ENCODE measurements at regions not wholly inside any gene's neighbourhood (a gene's known extent, or its start where the extent isn't known, plus 50 kb on each side); places are given as distances from the start of the nearest gene placed in this dataset.

- TF ChIP-seq, protein P1, sequence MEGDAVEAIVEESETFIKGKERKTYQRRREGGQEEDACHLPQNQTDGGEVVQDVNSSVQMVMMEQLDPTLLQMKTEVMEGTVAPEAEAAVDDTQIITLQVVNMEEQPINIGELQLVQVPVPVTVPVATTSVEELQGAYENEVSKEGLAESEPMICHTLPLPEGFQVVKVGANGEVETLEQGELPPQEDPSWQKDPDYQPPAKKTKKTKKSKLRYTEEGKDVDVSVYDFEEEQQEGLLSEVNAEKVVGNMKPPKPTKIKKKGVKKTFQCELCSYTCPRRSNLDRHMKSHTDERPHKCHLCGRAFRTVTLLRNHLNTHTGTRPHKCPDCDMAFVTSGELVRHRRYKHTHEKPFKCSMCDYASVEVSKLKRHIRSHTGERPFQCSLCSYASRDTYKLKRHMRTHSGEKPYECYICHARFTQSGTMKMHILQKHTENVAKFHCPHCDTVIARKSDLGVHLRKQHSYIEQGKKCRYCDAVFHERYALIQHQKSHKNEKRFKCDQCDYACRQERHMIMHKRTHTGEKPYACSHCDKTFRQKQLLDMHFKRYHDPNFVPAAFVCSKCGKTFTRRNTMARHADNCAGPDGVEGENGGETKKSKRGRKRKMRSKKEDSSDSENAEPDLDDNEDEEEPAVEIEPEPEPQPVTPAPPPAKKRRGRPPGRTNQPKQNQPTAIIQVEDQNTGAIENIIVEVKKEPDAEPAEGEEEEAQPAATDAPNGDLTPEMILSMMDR (IDR thresholded peaks at IDR 0.05): no peak
- TF ChIP-seq POLR2AphosphoS5 (IDR thresholded peaks at IDR 0.05; ENCODE audit: low read depth, low read length): no peak
- TF ChIP-seq, protein P2, sequence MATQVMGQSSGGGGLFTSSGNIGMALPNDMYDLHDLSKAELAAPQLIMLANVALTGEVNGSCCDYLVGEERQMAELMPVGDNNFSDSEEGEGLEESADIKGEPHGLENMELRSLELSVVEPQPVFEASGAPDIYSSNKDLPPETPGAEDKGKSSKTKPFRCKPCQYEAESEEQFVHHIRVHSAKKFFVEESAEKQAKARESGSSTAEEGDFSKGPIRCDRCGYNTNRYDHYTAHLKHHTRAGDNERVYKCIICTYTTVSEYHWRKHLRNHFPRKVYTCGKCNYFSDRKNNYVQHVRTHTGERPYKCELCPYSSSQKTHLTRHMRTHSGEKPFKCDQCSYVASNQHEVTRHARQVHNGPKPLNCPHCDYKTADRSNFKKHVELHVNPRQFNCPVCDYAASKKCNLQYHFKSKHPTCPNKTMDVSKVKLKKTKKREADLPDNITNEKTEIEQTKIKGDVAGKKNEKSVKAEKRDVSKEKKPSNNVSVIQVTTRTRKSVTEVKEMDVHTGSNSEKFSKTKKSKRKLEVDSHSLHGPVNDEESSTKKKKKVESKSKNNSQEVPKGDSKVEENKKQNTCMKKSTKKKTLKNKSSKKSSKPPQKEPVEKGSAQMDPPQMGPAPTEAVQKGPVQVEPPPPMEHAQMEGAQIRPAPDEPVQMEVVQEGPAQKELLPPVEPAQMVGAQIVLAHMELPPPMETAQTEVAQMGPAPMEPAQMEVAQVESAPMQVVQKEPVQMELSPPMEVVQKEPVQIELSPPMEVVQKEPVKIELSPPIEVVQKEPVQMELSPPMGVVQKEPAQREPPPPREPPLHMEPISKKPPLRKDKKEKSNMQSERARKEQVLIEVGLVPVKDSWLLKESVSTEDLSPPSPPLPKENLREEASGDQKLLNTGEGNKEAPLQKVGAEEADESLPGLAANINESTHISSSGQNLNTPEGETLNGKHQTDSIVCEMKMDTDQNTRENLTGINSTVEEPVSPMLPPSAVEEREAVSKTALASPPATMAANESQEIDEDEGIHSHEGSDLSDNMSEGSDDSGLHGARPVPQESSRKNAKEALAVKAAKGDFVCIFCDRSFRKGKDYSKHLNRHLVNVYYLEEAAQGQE (IDR thresholded peaks at IDR 0.05; ENCODE audit: insufficient read depth in 1 of 2, low read depth in 2 of 2, low read length in 1 of 2): no peak
Measured at GRCh38 chr18:71027531-71027930, 738.7 kb downstream of the SOCS6 start.
